ELF-1 (cell line): ENCODE measurements at regions not wholly inside any gene's neighbourhood (a gene's known extent, or its start where the extent isn't known, plus 50 kb on each side); places are given as distances from the start of the nearest gene placed in this dataset.
A peak's percentile ranks its signal among the peaks of the same experiment; 100 is the strongest.
"Not testable (repeated sequence)": the region's sequence is repeated elsewhere in the genome, so short reads cannot be mapped to it uniquely, and the experiment has no call there.

Source experiments
- DNase-seq: peaks from one replicate; pipeline ENCODE4 v3.0.0-alpha.2; 2016; ENCODE audit warnings: low read depth, low spot score

- no peak for DNase-seq
These were observed 52.1 kb downstream of the ARHGEF18 start for GRCh38 chr19:7400815-7401214.

GRCh38 chr19:7401694-7402093, 53.0 kb downstream of the ARHGEF18 start:
- DNase-seq, result no peak

GRCh38 chr19:7405482-7405881, 56.7 kb downstream of the ARHGEF18 start:
- not testable (repeated sequence) for DNase-seq

GRCh38 chr19:7408251-7408650, 59.5 kb downstream of the ARHGEF18 start:
- DNase-seq, result no peak

- no peak for DNase-seq
These were observed 62.2 kb downstream of the ARHGEF18 start for GRCh38 chr19:7410946-7411345.

GRCh38 chr19:7413629-7414028, 64.9 kb downstream of the ARHGEF18 start:
- no peak for DNase-seq

GRCh38 chr19:7415163-7415856, 66.6 kb downstream of the ARHGEF18 start:
- no peak for DNase-seq

- DNase-seq, result no peak
These were observed 67.2 kb downstream of the ARHGEF18 start for GRCh38 chr19:7415857-7416371.

GRCh38 chr19:7417671-7418324, 69.1 kb downstream of the ARHGEF18 start:
- no peak for DNase-seq

GRCh38 chr19:7418596-7418995, 69.9 kb downstream of the ARHGEF18 start:
- no peak for DNase-seq

- no peak for DNase-seq
These were observed 69.7 kb downstream of the PEX11G start for GRCh38 chr19:7419153-7419552.

GRCh38 chr19:7419777-7420439, 68.9 kb downstream of the PEX11G start:
- DNase-seq, result no peak

GRCh38 chr19:7421941-7422744, 66.7 kb downstream of the PEX11G start:
- peak; percentile 59 for DNase-seq
